ENCODE measurements at regions not wholly inside any gene's neighbourhood (a gene's known extent, or its start where the extent isn't known, plus 50 kb on each side); places are given as distances from the start of the nearest gene placed in this dataset.

DNA sequence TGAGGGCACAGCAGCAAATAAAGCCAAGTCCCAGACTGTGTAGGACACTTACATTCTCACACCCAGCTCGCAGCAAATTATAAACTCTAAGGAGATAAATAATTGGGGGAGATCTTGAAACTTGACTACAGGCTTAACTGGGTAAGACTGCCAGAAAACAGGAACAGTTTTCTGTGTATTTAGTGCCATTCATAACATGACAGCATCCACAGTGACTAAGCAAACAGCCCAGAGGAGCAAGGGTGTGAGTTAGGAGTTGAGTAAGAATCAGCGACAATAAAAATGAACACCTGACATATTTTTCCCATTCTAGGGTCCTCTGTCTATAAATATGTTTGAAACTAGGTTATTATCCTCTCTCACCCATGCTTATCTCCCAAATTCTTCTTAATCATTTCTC is 370.9 kb upstream of the WWC1 start:
- H3K27me3 ChIP-seq = no peaks in the 10 kb centered on the region
- no peak for TF ChIP-seq POLR2A (IDR thresholded peaks at IDR 0.05)
- ATAC-seq (no peak), DNase-seq (no peak)
- H3K9me3 ChIP-seq = no peaks in the 10 kb centered on the region
- no peak overlapping the region for H3K27ac ChIP-seq
- intact Hi-C loops (cut with DNase I; ENCODE audit: low total_unique reads) (no loop called here), in situ Hi-C loops (cut with MboI; ENCODE audit: low sequenced_read_pairs in 4 of 4) (no loop called here)
- no peak overlapping the region for H3K4me3 ChIP-seq
- no peaks in the 10 kb centered on the region for H3K4me1 ChIP-seq
- no peaks in the 10 kb centered on the region for H3K36me3 ChIP-seq

DNA sequence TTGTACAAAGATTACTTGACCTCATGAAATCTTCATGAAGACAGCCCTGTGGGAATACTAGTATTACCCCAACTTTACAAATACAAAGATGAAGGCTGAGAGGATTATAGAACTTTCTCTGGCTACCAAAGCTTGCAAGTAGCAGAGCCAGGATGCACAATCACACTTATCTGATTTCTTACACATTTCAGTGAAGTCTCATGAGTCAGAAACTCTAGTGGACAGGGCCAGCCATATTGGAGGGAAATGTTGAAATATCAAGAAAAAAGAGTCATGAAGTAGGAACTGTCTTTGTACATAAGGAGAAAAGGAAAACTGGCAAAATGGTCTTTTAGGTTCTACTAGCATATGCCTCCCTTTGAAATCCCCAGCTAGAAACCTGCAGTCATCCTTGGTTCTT is 369.6 kb upstream of the WWC1 start:
- no peak for ATAC-seq
- intact Hi-C loops (cut with DNase I; ENCODE audit: low total_unique reads) = no loop called here

DNA sequence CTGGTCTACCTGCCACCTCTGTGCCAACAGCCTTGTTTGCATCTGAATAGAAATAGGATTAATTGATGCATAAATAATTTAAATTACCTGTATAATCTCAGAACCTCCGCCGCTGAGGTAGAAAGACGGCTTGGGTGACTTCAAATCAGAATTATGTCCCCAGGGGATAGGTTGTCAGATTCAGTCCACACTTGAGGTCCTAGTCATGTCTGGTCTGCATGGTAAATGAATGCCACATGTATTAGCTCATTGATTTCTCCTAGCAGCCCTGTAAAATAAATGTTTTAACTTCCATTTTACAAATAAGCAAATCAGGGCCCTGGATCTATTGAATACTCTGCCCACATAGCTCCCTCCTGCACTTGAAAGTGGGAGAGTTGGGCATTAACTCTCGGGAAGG is 368.0 kb upstream of the WWC1 start:
- ATAC-seq (no peak), DNase-seq (no peak)
- H3K36me3 ChIP-seq = no peaks in the 10 kb centered on the region
- H3K4me1 ChIP-seq = no peaks in the 10 kb centered on the region
- H3K9me3 ChIP-seq = no peaks in the 10 kb centered on the region
- H3K4me3 ChIP-seq = no peak overlapping the region
- no peak for TF ChIP-seq POLR2A (IDR thresholded peaks at IDR 0.05)
- TF ChIP-seq CTCF (IDR thresholded peaks at IDR 0.05 in 4 of 5, conservative IDR thresholded peaks at IDR 0.05 in 1 of 5) = no peak
- H3K27me3 ChIP-seq = no peaks in the 10 kb centered on the region
- in situ Hi-C loops (cut with MboI; ENCODE audit: low sequenced_read_pairs in 4 of 4) = no loop called here
- intact Hi-C loops (cut with DNase I; ENCODE audit: low total_unique reads) = no loop called here
- H3K27ac ChIP-seq = no peak overlapping the region

More for the DNA sequence above, 369.6 kb upstream of the WWC1 start:
- H3K4me1 ChIP-seq = no peaks in the 10 kb centered on the region
- in situ Hi-C loops (cut with MboI; ENCODE audit: low sequenced_read_pairs in 4 of 4) = no loop called here
- no peak overlapping the region for H3K27ac ChIP-seq
- no peak for DNase-seq
- H3K4me3 ChIP-seq = no peak overlapping the region
- no peaks in the 10 kb centered on the region for H3K36me3 ChIP-seq
- H3K27me3 ChIP-seq = no peaks in the 10 kb centered on the region
- TF ChIP-seq POLR2A (IDR thresholded peaks at IDR 0.05) (no peak), CTCF (IDR thresholded peaks at IDR 0.05 in 4 of 5, conservative IDR thresholded peaks at IDR 0.05 in 1 of 5) (no peak)
- H3K9me3 ChIP-seq = no peaks in the 10 kb centered on the region

GRCh38 chr5:167929841-167930240 is 361.6 kb upstream of the WWC1 start:
- TF ChIP-seq CTCF (IDR thresholded peaks at IDR 0.05 in 4 of 5, conservative IDR thresholded peaks at IDR 0.05 in 1 of 5) (no peak), POLR2A (IDR thresholded peaks at IDR 0.05) (no peak)
- in situ Hi-C loops (cut with MboI; ENCODE audit: low sequenced_read_pairs in 4 of 4) = no loop called here
- no peak for ATAC-seq

GRCh38 chr5:167934551-167934971 is 356.9 kb upstream of the WWC1 start:
- intact Hi-C loops (cut with DNase I; ENCODE audit: low total_unique reads) = no loop called here
- in situ Hi-C loops (cut with MboI; ENCODE audit: low sequenced_read_pairs in 4 of 4) = no loop called here
- H3K36me3 ChIP-seq = no peaks in the 10 kb centered on the region
- no peaks in the 10 kb centered on the region for H3K9me3 ChIP-seq
- no peak overlapping the region for H3K27ac ChIP-seq
- H3K4me1 ChIP-seq = no peaks in the 10 kb centered on the region
- H3K27me3 ChIP-seq = no peaks in the 10 kb centered on the region
- DNase-seq = no peak
- no peak overlapping the region for H3K4me3 ChIP-seq
- TF ChIP-seq CTCF (IDR thresholded peaks at IDR 0.05 in 4 of 5, conservative IDR thresholded peaks at IDR 0.05 in 1 of 5) = no peak
- TF ChIP-seq POLR2A (IDR thresholded peaks at IDR 0.05) = no peak
- ATAC-seq = no peak

More at GRCh38 chr5:167929841-167930240, 361.6 kb upstream of the WWC1 start:
- no peak for DNase-seq
- H3K4me3 ChIP-seq = no peak overlapping the region
- intact Hi-C loops (cut with DNase I; ENCODE audit: low total_unique reads) = no loop called here
- H3K4me1 ChIP-seq = no peaks in the 10 kb centered on the region
- no peak overlapping the region for H3K27ac ChIP-seq
- H3K9me3 ChIP-seq = no peaks in the 10 kb centered on the region
- H3K36me3 ChIP-seq = no peaks in the 10 kb centered on the region
- no peaks in the 10 kb centered on the region for H3K27me3 ChIP-seq

Measured in gastrocnemius medialis (tissue), 4 donors.